Breast epithelium (tissue), 3 donors: ENCODE measurements at regions not wholly inside any gene's neighbourhood (a gene's known extent, or its start where the extent isn't known, plus 50 kb on each side); places are given as distances from the start of the nearest gene placed in this dataset.

Experiments
- POLR2A ChIP-seq: fragments of 450-650 bp; IDR thresholded peaks from one replicate; pipeline ENCODE4 v1.6.1; 2016; ENCODE audit warnings: antibody characterized with exemption, mild to moderate bottlenecking, moderate library complexity
- TF ChIP-seq, protein P1 (sequence below), 3 donors: fragments of 450-650 bp; IDR thresholded peaks; one replicate each; pipeline ENCODE4 v1.5.1; 2016 to 2017; ENCODE audit warnings: antibody characterized with exemption in 3 of 3, mild to moderate bottlenecking in 3 of 3, moderate library complexity in 3 of 3

DNA sequence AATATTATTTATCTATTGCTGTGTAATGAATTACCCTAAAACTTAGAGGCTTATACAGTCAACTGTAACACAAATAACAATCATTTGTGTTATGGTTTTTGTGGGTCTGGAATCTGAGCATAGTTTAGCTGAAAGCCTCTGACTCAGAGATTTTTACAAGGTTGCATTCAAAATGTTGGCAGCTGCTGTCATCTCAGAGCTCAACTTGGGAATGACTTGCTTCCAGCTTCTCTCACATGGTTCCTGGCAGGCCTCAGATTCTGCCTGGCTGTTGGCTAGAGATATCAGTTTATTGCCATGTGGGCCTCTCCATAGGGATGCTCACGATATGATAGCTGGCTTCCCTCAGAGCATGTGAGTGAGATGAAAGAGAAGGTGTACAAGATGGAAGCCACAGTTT, 70.2 kb upstream of the BRWD3 start:
- TF ChIP-seq, protein P1, sequence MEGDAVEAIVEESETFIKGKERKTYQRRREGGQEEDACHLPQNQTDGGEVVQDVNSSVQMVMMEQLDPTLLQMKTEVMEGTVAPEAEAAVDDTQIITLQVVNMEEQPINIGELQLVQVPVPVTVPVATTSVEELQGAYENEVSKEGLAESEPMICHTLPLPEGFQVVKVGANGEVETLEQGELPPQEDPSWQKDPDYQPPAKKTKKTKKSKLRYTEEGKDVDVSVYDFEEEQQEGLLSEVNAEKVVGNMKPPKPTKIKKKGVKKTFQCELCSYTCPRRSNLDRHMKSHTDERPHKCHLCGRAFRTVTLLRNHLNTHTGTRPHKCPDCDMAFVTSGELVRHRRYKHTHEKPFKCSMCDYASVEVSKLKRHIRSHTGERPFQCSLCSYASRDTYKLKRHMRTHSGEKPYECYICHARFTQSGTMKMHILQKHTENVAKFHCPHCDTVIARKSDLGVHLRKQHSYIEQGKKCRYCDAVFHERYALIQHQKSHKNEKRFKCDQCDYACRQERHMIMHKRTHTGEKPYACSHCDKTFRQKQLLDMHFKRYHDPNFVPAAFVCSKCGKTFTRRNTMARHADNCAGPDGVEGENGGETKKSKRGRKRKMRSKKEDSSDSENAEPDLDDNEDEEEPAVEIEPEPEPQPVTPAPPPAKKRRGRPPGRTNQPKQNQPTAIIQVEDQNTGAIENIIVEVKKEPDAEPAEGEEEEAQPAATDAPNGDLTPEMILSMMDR (IDR thresholded peaks at IDR 0.05): no peak
- no peak for TF ChIP-seq POLR2A
